ENCODE measurements at regions not wholly inside any gene's neighbourhood (a gene's known extent, or its start where the extent isn't known, plus 50 kb on each side); places are given as distances from the start of the nearest gene placed in this dataset.

GRCh38 chr3:70899816-70900215 is 587.4 kb upstream of the MDFIC2 start:
- no peak for DNase-seq

- DNase-seq = no peak
Observed at GRCh38 chr3:70890020-70890394, 577.6 kb upstream of the MDFIC2 start.

GRCh38 chr3:70889162-70890019 is 577.0 kb upstream of the MDFIC2 start:
- DNase-seq = no peak

GRCh38 chr3:70885636-70886035 is 573.2 kb upstream of the MDFIC2 start:
- no peak for DNase-seq

GRCh38 chr3:70882104-70882503 is 569.7 kb upstream of the MDFIC2 start:
- no peak for DNase-seq

- no peak for DNase-seq
Observed at GRCh38 chr3:70880421-70880820, 568.0 kb upstream of the MDFIC2 start.

- no peak for DNase-seq
Observed at GRCh38 chr3:70876154-70876553, 563.7 kb upstream of the MDFIC2 start.

GRCh38 chr3:70874196-70874595 is 561.8 kb upstream of the MDFIC2 start:
- DNase-seq = no peak

- no peak for DNase-seq
Observed at GRCh38 chr3:70873686-70874085, 561.2 kb upstream of the MDFIC2 start.

GRCh38 chr3:70871909-70872656 is 559.6 kb upstream of the MDFIC2 start:
- no peak for DNase-seq

GRCh38 chr3:70870576-70870975 is 558.1 kb upstream of the MDFIC2 start:
- DNase-seq = no peak

GRCh38 chr3:70868561-70868960 is 556.1 kb upstream of the MDFIC2 start:
- no peak for DNase-seq

- no peak for DNase-seq
Observed at GRCh38 chr3:70863049-70863448, 550.6 kb upstream of the MDFIC2 start.

GRCh38 chr3:70861855-70862254 is 549.4 kb upstream of the MDFIC2 start:
- no peak for DNase-seq

GRCh38 chr3:70861234-70861633 is 548.8 kb upstream of the MDFIC2 start:
- no peak for DNase-seq

- no peak for DNase-seq
Observed at GRCh38 chr3:70857916-70858315, 545.5 kb upstream of the MDFIC2 start.

GRCh38 chr3:70856414-70857162 is 544.1 kb upstream of the MDFIC2 start:
- DNase-seq = no peak

- no peak for DNase-seq
Observed at GRCh38 chr3:70855149-70855548, 542.7 kb upstream of the MDFIC2 start.

- no peak for DNase-seq
Observed at GRCh38 chr3:70854108-70854507, 541.7 kb upstream of the MDFIC2 start.

GRCh38 chr3:70853161-70853944 is 540.9 kb upstream of the MDFIC2 start:
- no peak for DNase-seq

- DNase-seq = no peak
Observed at GRCh38 chr3:70849911-70850699, 537.7 kb upstream of the MDFIC2 start.

Data from NCI-H2029 treated with DMSO at 0.1 percent for 48 hours (cell line).